NCI-H748 treated with DMSO at 0.1 percent for 48 hours (cell line): ENCODE measurements at regions not wholly inside any gene's neighbourhood (a gene's known extent, or its start where the extent isn't known, plus 50 kb on each side); places are given as distances from the start of the nearest gene placed in this dataset.
"Not testable (repeated sequence)": the region's sequence is repeated elsewhere in the genome, so short reads cannot be mapped to it uniquely, and the experiment has no call there.

Source experiments
- DNase-seq: peaks from one replicate; lab custom pipeline; 2025; lab: John Stamatoyannopoulos, UW

- no peak for DNase-seq
Measured at GRCh38 chr5:172548981-172549687, 91.9 kb upstream of the NEURL1B start.

- DNase-seq: no peak
Measured at GRCh38 chr5:172548311-172548731, 92.7 kb upstream of the NEURL1B start.

- DNase-seq: no peak
Measured at GRCh38 chr5:172546196-172546595, 91.9 kb upstream of the SH3PXD2B start.

- no peak for DNase-seq
Measured at GRCh38 chr5:172545291-172545801, 91.0 kb upstream of the SH3PXD2B start.

GRCh38 chr5:172544371-172545095 is 90.2 kb upstream of the SH3PXD2B start:
- DNase-seq: no peak

GRCh38 chr5:172543484-172544298 is 89.4 kb upstream of the SH3PXD2B start:
- no peak for DNase-seq

GRCh38 chr5:172542651-172543131 is 88.4 kb upstream of the SH3PXD2B start:
- DNase-seq: no peak

- no peak for DNase-seq
Measured at GRCh38 chr5:172541773-172542136, 87.4 kb upstream of the SH3PXD2B start.

- DNase-seq: no peak
Measured at GRCh38 chr5:172541099-172541772, 86.9 kb upstream of the SH3PXD2B start.

GRCh38 chr5:172540099-172540870 is 86.0 kb upstream of the SH3PXD2B start:
- DNase-seq: no peak

- no peak for DNase-seq
Measured at GRCh38 chr5:172535108-172535445, 80.8 kb upstream of the SH3PXD2B start.

- no peak for DNase-seq
Measured at GRCh38 chr5:172534229-172535107, 80.1 kb upstream of the SH3PXD2B start.

GRCh38 chr5:172533399-172534228 is 79.3 kb upstream of the SH3PXD2B start:
- no peak for DNase-seq

GRCh38 chr5:172533058-172533398 is 78.7 kb upstream of the SH3PXD2B start:
- DNase-seq: no peak

- DNase-seq: not testable (repeated sequence)
Measured at GRCh38 chr5:172532439-172532838, 78.1 kb upstream of the SH3PXD2B start.

- DNase-seq: no peak
Measured at GRCh38 chr5:172531704-172532026, 77.3 kb upstream of the SH3PXD2B start.

GRCh38 chr5:172530878-172531703 is 76.8 kb upstream of the SH3PXD2B start:
- DNase-seq: no peak

- DNase-seq: no peak
Measured at GRCh38 chr5:172530406-172530805, 76.1 kb upstream of the SH3PXD2B start.

GRCh38 chr5:172529896-172530295 is 75.6 kb upstream of the SH3PXD2B start:
- no peak for DNase-seq
